ENCODE measurements at regions not wholly inside any gene's neighbourhood (a gene's known extent, or its start where the extent isn't known, plus 50 kb on each side); places are given as distances from the start of the nearest gene placed in this dataset.

GRCh38 chr5:136776022-136776927 lies 410.9 kb upstream of the TRPC7 start:
- no peak for TF ChIP-seq CTCF (IDR thresholded peaks at IDR 0.05; ENCODE audit: low read depth, low read length)
- in situ Hi-C loops (cut with HindIII; ENCODE audit: low sequenced_read_pairs), result no loop called here
- no peak for DNase-seq (ENCODE audit: low read depth, low spot score)
- no peak overlapping the region for H3K4me3 ChIP-seq (ENCODE audit: low read depth, low read length)

DNA sequence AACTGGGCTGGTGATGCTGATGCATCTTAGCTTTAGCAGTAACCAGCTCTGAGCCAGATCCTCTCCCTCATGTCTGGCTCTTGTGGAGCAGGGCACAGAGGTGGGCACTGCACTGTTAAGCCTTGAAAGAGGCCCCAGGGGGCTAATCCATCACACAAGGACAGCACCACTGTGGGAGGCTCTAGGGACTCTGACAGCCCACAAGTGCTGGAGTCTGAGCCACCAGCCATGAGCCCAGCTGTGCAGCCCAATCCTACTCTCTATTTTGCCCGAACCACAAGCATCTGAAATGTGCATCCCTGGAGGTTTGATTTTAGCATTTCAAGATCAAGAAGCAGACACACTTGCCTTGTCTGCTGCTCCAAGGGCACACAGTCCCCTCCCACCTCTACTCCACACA lies 407.1 kb upstream of the TRPC7 start:
- TF ChIP-seq CTCF (IDR thresholded peaks at IDR 0.05; ENCODE audit: low read depth, low read length), result no peak
- in situ Hi-C loops (cut with HindIII; ENCODE audit: low sequenced_read_pairs), result no loop called here
- H3K4me3 ChIP-seq (ENCODE audit: low read depth, low read length), result no peak overlapping the region
- DNase-seq (ENCODE audit: low read depth, low spot score), result no peak

- TF ChIP-seq CTCF (IDR thresholded peaks at IDR 0.05; ENCODE audit: low read depth, low read length), result peak; percentile 83
- DNase-seq (ENCODE audit: low read depth, low spot score), result peak; percentile 59
- in situ Hi-C loops (cut with HindIII; ENCODE audit: low sequenced_read_pairs), result no loop called here
- no peak overlapping the region for H3K4me3 ChIP-seq (ENCODE audit: low read depth, low read length)
These were observed 404.7 kb upstream of the TRPC7 start for GRCh38 chr5:136769900-136770684.

DNA sequence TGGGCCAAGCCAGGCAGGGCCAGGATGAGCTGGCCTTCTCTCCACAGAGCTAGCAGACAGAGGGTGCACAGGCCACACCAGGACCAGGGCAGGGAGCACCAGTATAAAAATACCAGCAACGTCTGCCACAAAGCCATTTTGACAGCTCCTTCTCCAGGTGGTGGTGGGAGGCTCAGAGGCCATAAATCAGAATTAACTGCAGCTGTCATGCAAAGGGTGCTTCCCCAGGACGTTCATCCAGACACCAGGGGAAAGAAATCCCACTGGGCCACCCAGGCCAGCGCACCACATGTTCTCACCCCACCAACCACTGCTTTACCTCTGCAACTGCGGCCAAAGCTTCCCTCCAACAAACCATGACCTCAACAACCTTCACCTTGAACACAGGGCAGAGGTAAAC lies 403.7 kb upstream of the TRPC7 start:
- in situ Hi-C loops (cut with HindIII; ENCODE audit: low sequenced_read_pairs), result no loop called here
- no peak for TF ChIP-seq CTCF (IDR thresholded peaks at IDR 0.05; ENCODE audit: low read depth, low read length)
- H3K4me3 ChIP-seq (ENCODE audit: low read depth, low read length), result no peak overlapping the region
- no peak for DNase-seq (ENCODE audit: low read depth, low spot score)

DNA sequence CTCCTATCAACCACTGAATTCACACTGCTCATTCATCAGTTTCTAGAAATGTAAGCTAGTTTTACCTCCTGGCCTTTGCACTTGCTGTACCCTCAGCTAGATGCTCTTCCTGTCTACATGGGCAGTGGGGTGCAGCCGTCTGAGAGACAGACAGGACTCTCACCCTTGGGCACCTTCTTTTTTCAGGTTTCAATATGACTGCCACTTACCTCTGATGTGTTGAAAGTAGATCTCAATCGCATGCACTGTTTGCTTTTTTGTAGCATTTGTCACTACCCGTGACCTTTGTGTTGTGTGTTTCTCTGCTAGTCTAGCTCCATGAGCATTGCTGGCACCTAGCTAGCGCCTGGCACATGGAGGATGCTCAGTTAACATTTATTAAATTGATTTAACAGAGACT lies 403.1 kb upstream of the TRPC7 start:
- in situ Hi-C loops (cut with HindIII; ENCODE audit: low sequenced_read_pairs), result no loop called here
- no peak overlapping the region for H3K4me3 ChIP-seq (ENCODE audit: low read depth, low read length)
- no peak for DNase-seq (ENCODE audit: low read depth, low spot score)
- no peak for TF ChIP-seq CTCF (IDR thresholded peaks at IDR 0.05; ENCODE audit: low read depth, low read length)

DNA sequence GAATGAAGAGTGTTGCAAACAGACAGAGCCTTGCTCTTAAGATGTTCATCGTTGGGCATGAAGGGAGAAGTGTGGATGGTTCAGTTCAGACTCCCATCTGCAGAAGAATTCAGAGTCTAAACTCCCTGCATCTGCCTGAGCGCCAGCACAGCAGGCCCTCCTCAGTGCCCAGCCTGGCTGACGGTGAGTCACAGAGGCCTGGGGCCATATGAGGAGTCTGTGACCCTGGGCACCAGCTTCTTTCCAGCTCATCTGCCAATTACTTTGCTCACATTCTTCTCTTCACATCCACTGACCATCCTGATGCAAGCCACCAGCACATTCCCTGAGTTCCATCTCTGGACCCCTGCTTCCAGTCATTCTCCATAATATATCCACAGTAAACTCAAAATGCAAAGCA lies 401.1 kb upstream of the TRPC7 start:
- in situ Hi-C loops (cut with HindIII; ENCODE audit: low sequenced_read_pairs), result no loop called here

More for the DNA sequence above, 401.1 kb upstream of the TRPC7 start:
- no peak overlapping the region for H3K4me3 ChIP-seq (ENCODE audit: low read depth, low read length)
- peak; percentile 4 for DNase-seq (ENCODE audit: low read depth, low spot score)
- TF ChIP-seq CTCF (IDR thresholded peaks at IDR 0.05; ENCODE audit: low read depth, low read length), result no peak
